Gastrocnemius medialis (tissue), 4 donors: ENCODE measurements at regions not wholly inside any gene's neighbourhood (a gene's known extent, or its start where the extent isn't known, plus 50 kb on each side); places are given as distances from the start of the nearest gene placed in this dataset.

ENCODE experiments used
- CTCF ChIP-seq, 5 experiments: fragments of 450-650 bp in 3 of 5; fragments of 200-600 bp in 2 of 5; sonication (generic) in 2 of 5; IDR thresholded peaks in 4 of 5; conservative IDR thresholded peaks in 1 of 5; 1 replicate in 4 of 5; 2 replicates in 1 of 5; pipeline ENCODE4 v1.5.1; 2016 to 2019; ENCODE audit warnings: antibody characterized with exemption in 5 of 5, mild to moderate bottlenecking in 3 of 5, moderate library complexity in 3 of 5
- POLR2A ChIP-seq, 2 donors: fragments of 450-650 bp; IDR thresholded peaks; one replicate each; pipeline ENCODE4 v1.6.1; 2017; ENCODE audit warnings: antibody characterized with exemption in 2 of 2, mild to moderate bottlenecking in 2 of 2, moderate library complexity in 2 of 2

GRCh38 chr13:32889986-32890565 lies 126.1 kb upstream of the KL start:
- TF ChIP-seq CTCF (IDR thresholded peaks at IDR 0.05 in 4 of 5, conservative IDR thresholded peaks at IDR 0.05 in 1 of 5) (no peak), POLR2A (IDR thresholded peaks at IDR 0.05) (no peak)
